ENCODE measurements at regions not wholly inside any gene's neighbourhood (a gene's known extent, or its start where the extent isn't known, plus 50 kb on each side); places are given as distances from the start of the nearest gene placed in this dataset.

DNA sequence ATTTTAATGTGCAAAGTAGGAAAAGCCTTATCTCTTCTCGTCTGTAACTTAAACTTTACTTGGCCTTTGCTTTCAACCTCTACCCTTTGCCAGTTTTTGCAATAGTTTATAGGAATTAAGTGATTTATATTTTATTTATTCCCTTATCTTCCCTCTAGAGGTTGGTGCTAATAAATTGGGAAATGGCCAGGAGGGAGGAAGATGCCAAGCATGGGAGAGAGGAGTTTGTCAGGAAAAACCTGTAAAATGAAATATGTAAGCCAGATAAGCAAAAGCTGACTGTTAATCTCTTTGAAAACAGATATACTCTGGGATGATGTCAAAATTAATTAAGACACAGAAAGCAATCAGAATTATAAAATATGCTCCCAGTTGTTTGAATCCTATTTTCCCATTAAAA lies 484.5 kb downstream of the NR2F1-AS1 start:
- DNase-seq, result no peak
- CTCF ChIA-PET, result no interaction called here
- no peak overlapping the region for H2AFZ ChIP-seq (ENCODE audit: insufficient read depth, low read depth, low read length, poor library complexity, severe bottlenecking)
- H3K27ac Mint-ChIP-seq, result no peak overlapping the region
- no peak for TF ChIP-seq EZH2 (IDR thresholded peaks at IDR 0.05; ENCODE audit: borderline replicate concordance, insufficient read depth, low read depth, low read length, poor library complexity, severe bottlenecking)
- no peak for TF ChIP-seq CTCF (IDR thresholded peaks at IDR 0.05)
- H3K4me2 ChIP-seq (replicated peaks; ENCODE audit: low read depth, low read length, poor library complexity, severe bottlenecking), result no peak overlapping the region
- H3K27me3 ChIP-seq (replicated peaks in 1 of 4; ENCODE audit: control extremely low read depth in 1 of 4, control insufficient read depth in 3 of 4, insufficient read depth in 4 of 4, low read length in 3 of 4), result no peaks in the 10 kb centered on the region
- H4K20me1 ChIP-seq (ENCODE audit: control insufficient read depth, insufficient read depth, low read length, poor library complexity, severe bottlenecking), result no peaks in the 10 kb centered on the region
- no CpG with 5 or more reads among the region's 1 CpG for WGBS (ENCODE audit: insufficient coverage)
- H3K36me3 ChIP-seq (replicated peaks in 1 of 2; ENCODE audit: control extremely low read depth in 1 of 2, control insufficient read depth in 1 of 2, extremely low read depth in 1 of 2, insufficient read depth in 2 of 2, low read length in 1 of 2), result no peaks in the 10 kb centered on the region
- POLR2A ChIA-PET, result no interaction called here
- H3K9me3 ChIP-seq (ENCODE audit: control extremely low read depth in 1 of 3, control insufficient read depth in 2 of 3, insufficient read depth in 1 of 3, low read length in 2 of 3), result no peaks in the 10 kb centered on the region
- H3K27me3 Mint-ChIP-seq, result no peaks in the 10 kb centered on the region
- no peak for ATAC-seq (ENCODE audit: low read depth)
- no peaks in the 10 kb centered on the region for H3K4me1 ChIP-seq (ENCODE audit: control insufficient read depth in 2 of 2, insufficient read depth in 2 of 2, low read length in 2 of 2)
- H3K79me2 ChIP-seq (ENCODE audit: control insufficient read depth, insufficient read depth, low read length), result no peaks in the 10 kb centered on the region
- H3K9me3 Mint-ChIP-seq (ENCODE audit: insufficient read depth), result peaks cover 3% of the 10 kb centered on the region
- no peak overlapping the region for H3K4me3 Mint-ChIP-seq
- no peak overlapping the region for H3K4me3 ChIP-seq (ENCODE audit: control extremely low read depth in 1 of 5, extremely low read depth in 1 of 5, insufficient read depth in 1 of 5, low read depth in 2 of 5, low read length in 4 of 5)
- intact Hi-C loops (cut with micrococcal nuclease), result no loop called here
- H3K27ac ChIP-seq (ENCODE audit: low read length in 2 of 2), result no peak overlapping the region
- no peaks in the 10 kb centered on the region for H3K4me1 Mint-ChIP-seq
- H3K9ac ChIP-seq (ENCODE audit: low read length), result no peak overlapping the region

DNA sequence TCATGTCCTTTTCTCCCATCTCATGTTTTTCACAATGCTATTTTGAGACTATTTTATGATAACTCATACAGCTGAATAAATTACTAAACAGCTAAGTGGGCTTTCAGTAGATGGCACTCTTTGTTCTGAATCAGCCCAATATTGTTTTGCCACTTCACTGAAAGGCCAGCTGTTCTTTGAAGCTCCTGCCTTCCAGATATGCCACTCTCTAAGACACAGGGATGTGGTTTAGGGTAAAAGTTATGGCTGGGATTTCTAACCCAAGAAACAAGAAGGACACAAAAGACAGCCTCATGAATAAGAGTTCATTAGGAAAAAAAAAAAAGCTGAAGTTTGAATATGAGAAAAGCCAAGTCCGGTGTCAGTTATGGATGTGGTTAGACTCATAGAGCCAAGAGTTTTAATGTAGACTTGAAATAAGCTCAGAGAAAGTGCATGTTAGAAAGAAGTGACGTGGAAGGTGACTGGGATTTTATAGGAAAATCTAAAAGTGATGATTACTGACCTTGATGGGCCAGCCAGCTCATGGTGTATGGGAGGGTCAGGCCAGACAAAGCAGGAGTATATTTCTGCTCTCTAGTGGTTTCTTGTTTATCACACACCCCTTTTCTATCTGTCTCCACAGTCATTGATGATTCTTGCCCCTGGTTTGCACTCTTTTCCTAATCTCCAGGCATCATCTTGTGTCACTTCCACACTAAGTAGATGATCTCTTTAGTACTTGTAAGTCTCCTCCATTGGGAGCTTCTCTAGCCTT lies 488.5 kb downstream of the NR2F1-AS1 start:
- no peak overlapping the region for H3K4me3 Mint-ChIP-seq
- 82% methylated on average over 1 of the region's 2 CpGs for WGBS (ENCODE audit: insufficient coverage)
- H3K4me1 Mint-ChIP-seq, result no peaks in the 10 kb centered on the region
- Histone ChIP-seq H3K9me3 (ENCODE audit: control extremely low read depth in 1 of 3, control insufficient read depth in 2 of 3, insufficient read depth in 1 of 3, low read length in 2 of 3) (no peaks in the 10 kb centered on the region), H3K4me2 (replicated peaks; ENCODE audit: low read depth, low read length, poor library complexity, severe bottlenecking) (no peak overlapping the region), H3K4me1 (ENCODE audit: control insufficient read depth in 2 of 2, insufficient read depth in 2 of 2, low read length in 2 of 2) (no peaks in the 10 kb centered on the region), H2AFZ (ENCODE audit: insufficient read depth, low read depth, low read length, poor library complexity, severe bottlenecking) (no peak overlapping the region), H3K79me2 (ENCODE audit: control insufficient read depth, insufficient read depth, low read length) (no peaks in the 10 kb centered on the region), H3K27me3 (replicated peaks in 1 of 4; ENCODE audit: control extremely low read depth in 1 of 4, control insufficient read depth in 3 of 4, insufficient read depth in 4 of 4, low read length in 3 of 4) (no peaks in the 10 kb centered on the region), H4K20me1 (ENCODE audit: control insufficient read depth, insufficient read depth, low read length, poor library complexity, severe bottlenecking) (no peaks in the 10 kb centered on the region), H3K9ac (ENCODE audit: low read length) (no peak overlapping the region), H3K4me3 (ENCODE audit: control extremely low read depth in 1 of 5, extremely low read depth in 1 of 5, insufficient read depth in 1 of 5, low read depth in 2 of 5, low read length in 4 of 5) (no peak overlapping the region), H3K27ac (ENCODE audit: low read length in 2 of 2) (no peak overlapping the region), H3K36me3 (replicated peaks in 1 of 2; ENCODE audit: control extremely low read depth in 1 of 2, control insufficient read depth in 1 of 2, extremely low read depth in 1 of 2, insufficient read depth in 2 of 2, low read length in 1 of 2) (no peaks in the 10 kb centered on the region)
- intact Hi-C loops (cut with micrococcal nuclease), result no loop called here
- H3K27me3 Mint-ChIP-seq, result no peaks in the 10 kb centered on the region
- ATAC-seq (ENCODE audit: low read depth) (no peak), DNase-seq (no peak)
- ChIA-PET POLR2A (no interaction called here), CTCF (no interaction called here)
- TF ChIP-seq CTCF (IDR thresholded peaks at IDR 0.05), result no peak
- TF ChIP-seq EZH2 (IDR thresholded peaks at IDR 0.05; ENCODE audit: borderline replicate concordance, insufficient read depth, low read depth, low read length, poor library complexity, severe bottlenecking), result no peak
- H3K9me3 Mint-ChIP-seq (ENCODE audit: insufficient read depth), result peaks cover 3% of the 10 kb centered on the region
- H3K27ac Mint-ChIP-seq, result no peak overlapping the region

Measured in B cell (primary cell).